Erythroblast (primary cell): ENCODE measurements at regions not wholly inside any gene's neighbourhood (a gene's known extent, or its start where the extent isn't known, plus 50 kb on each side); places are given as distances from the start of the nearest gene placed in this dataset.

Experiments used
- GATA1 ChIP-seq: IDR thresholded peaks from 2 replicates; pipeline ENCODE4 v1.6.1; 2011; ENCODE audit warnings: low read depth, mild to moderate bottlenecking, control low read depth, low read length, moderate library complexity
- POLR2A ChIP-seq: IDR thresholded peaks from 2 replicates; pipeline ENCODE4 v1.6.1; 2011; ENCODE audit warnings: mild to moderate bottlenecking, low read length

GRCh38 chr7:109062798-109063197, 493.1 kb downstream of the DNAJB9 start:
- TF ChIP-seq POLR2A (no peak), GATA1 (no peak)
